D721Med (cell line): ENCODE measurements at regions not wholly inside any gene's neighbourhood (a gene's known extent, or its start where the extent isn't known, plus 50 kb on each side); places are given as distances from the start of the nearest gene placed in this dataset.
A peak's percentile ranks its signal among the peaks of the same experiment; 100 is the strongest.

Experiments used
- DNase-seq: peaks from one replicate; pipeline ENCODE4 v3.0.0; 2011; ENCODE audit warnings: low spot score; ENCODE audit not compliant: insufficient read length
- FAIRE-seq: peaks from 2 replicates; lab custom pipeline; 2011; peaks lifted over from hg19 to GRCh38; lab: Jason Lieb, UNC
- TF ChIP-seq, protein P1 (sequence below): IDR thresholded peaks from 2 replicates; pipeline ENCODE4 v1.5.1; 2012; ENCODE audit warnings: mild to moderate bottlenecking, control low read depth; ENCODE audit not compliant: insufficient read depth; ENCODE audit errors: missing control alignments

DNA sequence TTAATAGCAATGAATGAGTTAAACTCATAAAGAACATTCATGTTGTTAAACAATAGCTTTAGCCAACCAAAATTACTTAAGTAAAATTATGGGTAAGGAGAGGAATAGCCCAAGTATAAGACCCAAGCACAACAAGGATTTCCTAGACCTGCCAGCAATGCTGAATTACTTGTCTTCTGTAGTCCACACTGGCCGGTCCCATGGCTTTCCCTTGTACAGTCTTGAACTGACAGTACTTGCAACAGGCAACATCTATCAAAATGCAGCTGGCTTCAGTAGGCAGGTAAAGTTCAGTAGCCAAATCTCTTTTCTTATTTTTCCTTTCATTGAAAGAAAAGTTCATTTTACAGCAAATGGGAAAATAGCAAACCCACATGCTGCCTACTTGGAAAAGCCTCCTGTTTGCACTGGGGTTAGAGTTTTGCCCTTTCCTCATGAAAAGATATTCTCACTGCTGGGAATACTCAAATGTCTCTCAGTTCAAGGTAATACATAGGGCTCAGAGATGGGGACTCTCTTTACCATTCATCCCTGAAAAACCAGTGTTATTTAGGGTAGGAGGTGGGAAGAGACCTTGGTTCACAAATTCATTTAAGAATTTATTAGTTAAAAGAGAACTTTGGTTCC, 222.8 kb downstream of the TTLL7 start:
- no peak for FAIRE-seq

DNA sequence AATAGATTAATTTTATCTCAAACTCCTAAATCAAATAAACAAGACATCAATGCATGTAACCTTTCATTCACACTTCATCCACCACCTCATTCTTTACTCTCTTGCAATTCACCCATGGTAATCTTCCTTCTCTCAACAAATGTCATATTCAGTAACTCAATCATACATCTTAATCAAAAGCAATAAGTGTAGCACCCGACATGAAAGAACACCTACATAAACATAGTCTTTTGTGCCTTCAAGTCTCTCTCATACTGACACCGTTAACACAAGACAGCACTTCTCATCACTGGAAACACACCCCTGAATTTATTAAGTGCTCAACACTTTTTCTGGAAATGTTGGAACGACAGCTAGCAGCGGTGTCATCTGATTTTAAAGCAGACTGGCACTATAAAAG, 225.9 kb downstream of the TTLL7 start:
- peak; percentile 55 for FAIRE-seq
- DNase-seq: no peak
- TF ChIP-seq, protein P1, sequence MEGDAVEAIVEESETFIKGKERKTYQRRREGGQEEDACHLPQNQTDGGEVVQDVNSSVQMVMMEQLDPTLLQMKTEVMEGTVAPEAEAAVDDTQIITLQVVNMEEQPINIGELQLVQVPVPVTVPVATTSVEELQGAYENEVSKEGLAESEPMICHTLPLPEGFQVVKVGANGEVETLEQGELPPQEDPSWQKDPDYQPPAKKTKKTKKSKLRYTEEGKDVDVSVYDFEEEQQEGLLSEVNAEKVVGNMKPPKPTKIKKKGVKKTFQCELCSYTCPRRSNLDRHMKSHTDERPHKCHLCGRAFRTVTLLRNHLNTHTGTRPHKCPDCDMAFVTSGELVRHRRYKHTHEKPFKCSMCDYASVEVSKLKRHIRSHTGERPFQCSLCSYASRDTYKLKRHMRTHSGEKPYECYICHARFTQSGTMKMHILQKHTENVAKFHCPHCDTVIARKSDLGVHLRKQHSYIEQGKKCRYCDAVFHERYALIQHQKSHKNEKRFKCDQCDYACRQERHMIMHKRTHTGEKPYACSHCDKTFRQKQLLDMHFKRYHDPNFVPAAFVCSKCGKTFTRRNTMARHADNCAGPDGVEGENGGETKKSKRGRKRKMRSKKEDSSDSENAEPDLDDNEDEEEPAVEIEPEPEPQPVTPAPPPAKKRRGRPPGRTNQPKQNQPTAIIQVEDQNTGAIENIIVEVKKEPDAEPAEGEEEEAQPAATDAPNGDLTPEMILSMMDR: no peak

More for the DNA sequence above, 222.8 kb downstream of the TTLL7 start:
- no peak for DNase-seq
- TF ChIP-seq, protein P1: no peak

DNA sequence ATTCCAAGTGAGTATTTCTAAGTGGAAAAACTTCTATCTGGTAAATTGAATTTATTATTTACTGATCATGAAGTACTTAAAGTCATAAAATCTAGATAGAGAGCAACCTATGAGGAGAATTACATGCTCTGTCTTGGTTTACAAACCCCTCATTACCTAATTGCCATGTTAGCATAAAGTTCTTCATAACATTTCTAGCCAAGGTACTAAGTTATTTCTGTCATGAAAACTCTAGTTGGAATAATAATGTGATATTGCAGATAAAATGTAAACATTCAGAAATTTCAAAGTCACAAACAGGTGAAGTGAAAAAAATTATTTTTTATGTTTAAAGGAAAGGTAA, 228.6 kb downstream of the TTLL7 start:
- DNase-seq (no peak), FAIRE-seq (no peak)
- TF ChIP-seq, protein P1: no peak

DNA sequence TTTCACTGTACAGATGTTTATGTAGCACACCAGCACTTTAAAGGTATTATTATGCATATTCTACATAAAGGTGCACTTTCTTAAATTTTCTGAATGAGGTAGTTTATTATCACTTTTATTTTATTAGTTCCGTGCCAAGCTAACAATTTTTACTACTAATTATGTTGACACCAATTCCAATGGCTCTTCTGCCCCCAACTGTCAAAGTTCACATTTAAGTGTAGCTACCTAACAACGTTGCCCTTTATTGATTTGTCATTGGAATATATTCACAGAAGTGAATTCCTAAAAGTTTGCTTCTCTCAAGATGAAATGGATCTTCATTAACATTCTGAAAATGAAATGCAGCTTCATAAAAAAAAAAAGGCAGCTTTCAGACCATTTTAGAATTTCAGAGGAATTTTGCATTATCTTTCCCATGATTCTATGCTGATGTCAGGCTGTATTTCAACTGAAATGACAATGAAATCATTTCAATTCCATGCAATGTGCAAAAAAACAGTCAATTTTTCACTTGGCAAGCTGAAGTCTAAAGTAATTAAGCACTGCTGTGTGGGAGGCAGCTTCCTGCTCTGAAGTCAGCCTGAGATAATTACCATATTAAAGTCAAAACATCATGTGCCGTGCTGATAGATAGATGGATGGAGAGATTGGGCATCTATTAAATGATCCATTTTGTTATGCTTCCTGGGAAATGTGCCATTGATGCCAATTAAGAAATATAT, 229.2 kb downstream of the TTLL7 start:
- FAIRE-seq (no peak), DNase-seq (no peak)
- TF ChIP-seq, protein P1: no peak

DNA sequence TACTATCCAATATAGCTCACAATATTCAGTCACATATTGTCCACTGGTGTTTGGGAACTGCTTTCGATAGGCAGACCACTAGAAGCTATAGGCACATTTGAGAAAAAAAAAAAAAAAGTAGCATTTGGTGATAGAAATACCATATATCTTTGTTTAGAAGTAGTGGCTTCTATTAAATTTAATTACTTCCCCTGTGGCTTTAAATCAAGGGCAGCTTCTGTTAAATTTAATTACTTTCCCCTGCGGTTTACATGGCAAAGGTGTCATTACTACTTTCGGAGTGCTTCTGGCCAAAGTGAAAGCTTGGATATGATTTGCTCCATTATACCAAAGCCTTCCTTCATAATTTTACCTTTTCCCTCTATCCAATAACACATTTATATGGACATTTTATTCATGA, 229.9 kb downstream of the TTLL7 start:
- TF ChIP-seq, protein P1: no peak
- DNase-seq: no peak
- no peak for FAIRE-seq

DNA sequence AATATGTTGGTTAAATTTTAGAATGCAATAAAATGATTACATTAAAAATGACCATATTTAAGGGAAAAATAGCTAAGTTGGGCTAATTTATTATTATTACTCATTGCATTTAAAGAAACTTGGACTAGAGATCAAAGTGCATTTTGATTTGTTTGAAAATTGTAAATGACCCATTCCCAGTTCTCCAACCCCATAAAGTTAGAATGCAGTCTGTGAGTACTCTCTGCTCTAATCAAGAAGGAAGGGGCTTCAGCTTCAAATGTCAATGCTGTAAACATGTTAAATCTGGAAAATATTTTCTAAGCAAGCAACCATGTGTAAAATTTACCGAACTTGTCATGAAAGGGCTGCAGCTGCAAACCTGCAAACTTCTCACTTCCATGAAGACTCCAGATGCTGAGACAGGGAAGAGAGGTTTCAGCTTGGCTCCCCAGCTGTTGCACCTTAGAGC, 232.7 kb downstream of the TTLL7 start:
- TF ChIP-seq, protein P1: no peak
- DNase-seq: no peak
- no peak for FAIRE-seq

DNA sequence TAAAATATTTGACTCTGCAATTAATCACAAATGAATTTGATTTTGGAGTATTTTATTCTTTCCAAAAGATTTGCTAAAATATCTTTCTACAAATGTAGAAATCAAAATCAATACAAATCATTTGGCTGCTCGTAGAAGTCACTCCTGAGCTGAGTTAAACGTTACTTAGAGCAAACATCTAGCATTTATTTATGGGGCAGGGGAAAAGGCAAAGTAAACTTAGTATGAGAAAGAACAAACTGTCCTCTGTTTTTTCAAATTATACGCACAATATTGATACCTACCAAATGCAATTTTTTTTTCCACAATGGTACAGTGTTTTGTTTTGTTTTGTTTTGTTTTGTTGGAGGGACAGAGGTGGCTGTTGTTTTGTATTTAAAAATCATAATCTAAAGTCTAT, 233.8 kb downstream of the TTLL7 start:
- DNase-seq (no peak), FAIRE-seq (no peak)
- TF ChIP-seq, protein P1: no peak
